ENCODE measurements at regions not wholly inside any gene's neighbourhood (a gene's known extent, or its start where the extent isn't known, plus 50 kb on each side); places are given as distances from the start of the nearest gene placed in this dataset.
"Not testable (repeated sequence)": the region's sequence is repeated elsewhere in the genome, so short reads cannot be mapped to it uniquely, and the experiment has no call there.

GRCh38 chr7:32228601-32229000 lies 158.4 kb upstream of the PDE1C start:
- no peak for DNase-seq (ENCODE audit: low read depth in 3 of 3, low spot score in 2 of 3)

DNA sequence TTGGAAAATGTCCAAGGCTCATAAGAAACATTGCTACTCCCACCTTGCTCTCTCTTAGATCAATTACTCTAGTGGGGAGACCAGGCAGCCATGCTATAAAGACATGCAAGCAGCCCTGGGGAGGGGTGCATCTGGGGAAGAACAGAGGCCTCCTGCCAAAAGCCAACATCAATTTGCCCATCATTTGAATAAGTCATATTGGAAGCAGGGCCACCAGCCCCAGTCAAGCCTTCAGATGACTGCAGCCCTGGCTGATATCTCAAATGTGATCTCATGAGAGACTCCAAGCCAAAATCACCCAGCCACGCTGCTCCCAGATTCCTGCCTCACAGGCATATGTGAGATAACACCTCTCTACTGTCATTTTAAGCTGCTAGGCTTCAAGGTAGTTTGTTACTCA lies 157.5 kb upstream of the PDE1C start:
- no peak for DNase-seq (ENCODE audit: low read depth in 3 of 3, low spot score in 2 of 3)

DNA sequence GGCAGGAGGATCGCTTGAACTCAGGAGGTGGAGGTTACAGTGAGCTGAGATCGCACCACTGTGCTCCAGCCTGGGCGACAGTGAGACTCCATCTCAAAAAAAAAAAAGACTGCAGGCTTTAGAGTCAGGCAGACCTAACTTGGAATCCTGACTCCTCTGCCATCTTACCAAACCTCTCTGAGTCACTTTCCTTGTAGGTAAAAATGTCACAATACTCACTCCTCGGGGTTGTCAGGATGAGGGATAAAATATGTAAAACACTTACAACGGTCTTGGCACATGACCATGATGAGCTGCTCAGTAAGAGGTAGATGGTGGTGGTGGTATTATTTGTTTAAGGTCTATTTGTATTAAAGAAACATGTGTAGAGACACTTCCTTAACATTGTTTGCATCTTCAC lies 154.1 kb upstream of the PDE1C start:
- no peak for DNase-seq (ENCODE audit: low read depth in 3 of 3, low spot score in 2 of 3)

DNA sequence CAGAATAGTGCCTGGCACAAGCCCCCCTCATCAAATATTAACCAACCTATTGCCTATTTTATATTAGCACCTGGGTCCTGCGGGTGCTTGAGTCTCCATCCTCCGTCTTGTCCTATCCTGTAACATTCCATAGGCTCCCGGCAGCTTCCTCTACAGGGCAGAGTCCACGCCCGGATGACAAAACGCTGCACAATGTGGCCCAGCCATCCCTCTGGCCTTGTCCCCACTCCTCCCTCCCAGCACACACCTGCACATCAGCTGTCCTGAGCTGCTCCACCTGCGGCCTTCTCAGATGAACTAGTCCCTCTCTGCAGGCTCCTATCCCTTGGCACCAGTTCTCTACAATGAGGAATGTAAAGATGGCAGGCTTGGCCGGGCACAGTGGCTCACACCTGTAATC lies 153.5 kb upstream of the PDE1C start:
- DNase-seq (ENCODE audit: low read depth in 3 of 3, low spot score in 2 of 3) = no peak

GRCh38 chr7:32223071-32223650 lies 153.0 kb upstream of the PDE1C start:
- DNase-seq (ENCODE audit: low read depth in 3 of 3, low spot score in 2 of 3) = no peak

GRCh38 chr7:32222251-32222900 lies 152.2 kb upstream of the PDE1C start:
- no peak for DNase-seq (ENCODE audit: low read depth in 3 of 3, low spot score in 2 of 3)

DNA sequence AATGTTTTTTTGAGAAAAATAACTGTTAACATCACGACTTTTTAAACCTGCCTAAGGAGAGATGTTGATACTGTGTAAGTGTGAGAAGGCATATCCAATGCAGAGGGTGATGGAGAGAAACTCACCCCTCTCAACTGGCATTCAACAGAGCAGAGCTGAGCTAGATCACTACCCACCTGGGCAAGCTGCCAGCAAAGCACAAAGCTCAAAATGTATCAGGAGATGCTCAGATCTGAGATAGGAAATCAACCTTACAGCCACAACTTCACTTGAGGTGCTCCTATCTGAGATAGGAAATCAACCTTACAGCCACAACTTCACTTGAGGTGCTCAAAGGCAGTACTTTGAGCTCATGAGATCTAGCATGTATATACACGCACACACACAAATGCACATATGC lies 151.5 kb upstream of the PDE1C start:
- no peak for DNase-seq (ENCODE audit: low read depth in 3 of 3, low spot score in 2 of 3)

DNA sequence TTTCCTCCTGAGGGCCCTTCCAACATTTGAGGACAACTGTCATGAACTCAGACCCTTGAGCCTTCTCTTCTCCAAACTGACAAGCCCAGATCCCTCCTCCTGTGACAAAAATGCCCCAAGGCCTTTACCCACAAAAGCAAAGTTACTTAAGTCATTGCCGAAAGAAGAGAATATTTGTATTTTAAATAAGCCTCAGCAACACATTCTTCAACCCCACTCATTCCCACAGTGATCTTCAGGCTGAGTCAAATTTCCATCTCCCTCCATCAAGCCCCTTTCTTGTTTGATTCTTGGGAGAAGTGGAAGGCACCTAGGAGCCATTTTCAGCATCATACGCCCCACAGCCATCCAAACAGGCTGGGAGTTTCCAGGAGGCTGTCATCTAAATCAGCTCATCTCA lies 150.8 kb upstream of the PDE1C start:
- no peak for DNase-seq (ENCODE audit: low read depth in 3 of 3, low spot score in 2 of 3)

GRCh38 chr7:32219831-32220230 lies 149.6 kb upstream of the PDE1C start:
- not testable (repeated sequence) for DNase-seq (ENCODE audit: low read depth in 3 of 3, low spot score in 2 of 3)

DNA sequence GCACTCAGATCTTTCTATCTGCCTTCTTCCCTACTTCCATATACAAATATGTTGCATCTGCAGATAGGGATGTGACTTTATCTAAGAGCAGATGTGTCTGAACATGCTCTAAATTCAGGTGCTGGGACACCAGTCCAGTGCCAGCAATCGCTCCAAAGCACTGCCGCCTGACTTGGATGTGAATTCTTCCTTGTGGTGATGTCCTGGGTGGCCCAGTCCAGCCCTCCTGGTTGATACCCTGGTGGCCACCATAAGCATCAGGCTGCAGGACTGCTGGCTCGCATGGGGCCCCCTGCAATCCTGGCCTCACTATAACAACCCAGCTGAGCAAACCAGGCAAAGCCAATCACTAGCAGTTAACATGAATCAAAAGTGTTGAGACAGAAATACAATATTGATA lies 149.2 kb upstream of the PDE1C start:
- DNase-seq (ENCODE audit: low read depth in 3 of 3, low spot score in 2 of 3) = no peak

DNA sequence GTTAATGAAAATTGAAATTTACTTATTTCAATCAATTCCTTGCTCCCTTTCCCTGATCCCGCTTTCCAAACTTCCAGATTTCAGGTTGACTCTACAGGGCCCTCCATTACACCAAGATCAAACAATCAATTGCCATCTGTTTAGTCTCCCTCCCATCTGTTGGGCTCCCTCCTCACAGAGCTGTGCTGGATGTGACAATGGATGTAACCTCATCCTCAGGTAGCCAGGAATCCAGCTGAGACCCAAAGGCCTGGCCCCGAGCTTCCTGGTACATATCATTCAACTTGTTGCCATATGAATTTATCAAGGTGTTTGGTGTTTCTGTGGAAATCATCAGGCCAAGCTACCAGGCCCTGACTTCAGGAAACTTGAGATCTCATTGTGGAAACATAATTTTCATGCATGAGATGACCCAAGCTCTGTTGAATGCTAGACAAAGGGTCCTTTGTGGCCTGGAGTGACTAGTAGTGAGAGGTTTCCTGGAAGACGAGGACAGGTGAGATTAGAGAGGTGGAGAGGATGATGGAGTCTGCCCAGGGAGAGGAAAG lies 148.6 kb upstream of the PDE1C start:
- DNase-seq (ENCODE audit: low read depth in 3 of 3, low spot score in 2 of 3) = no peak

DNA sequence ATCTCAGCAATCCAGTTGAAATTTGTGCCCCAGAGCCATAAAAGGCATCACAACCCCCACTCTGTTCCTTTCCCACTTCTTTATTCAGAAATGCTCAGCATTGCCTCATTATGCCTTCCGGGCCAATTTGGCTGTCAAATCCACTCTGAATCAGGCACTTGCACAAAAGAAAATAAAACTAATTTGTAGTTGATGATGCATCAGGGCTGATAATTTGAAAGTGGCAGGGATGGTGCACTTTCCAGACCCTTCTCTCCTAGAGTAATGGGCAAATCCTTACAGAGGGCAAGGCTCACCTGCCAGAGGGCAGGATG lies 147.9 kb upstream of the PDE1C start:
- no peak for DNase-seq (ENCODE audit: low read depth in 3 of 3, low spot score in 2 of 3)

DNA sequence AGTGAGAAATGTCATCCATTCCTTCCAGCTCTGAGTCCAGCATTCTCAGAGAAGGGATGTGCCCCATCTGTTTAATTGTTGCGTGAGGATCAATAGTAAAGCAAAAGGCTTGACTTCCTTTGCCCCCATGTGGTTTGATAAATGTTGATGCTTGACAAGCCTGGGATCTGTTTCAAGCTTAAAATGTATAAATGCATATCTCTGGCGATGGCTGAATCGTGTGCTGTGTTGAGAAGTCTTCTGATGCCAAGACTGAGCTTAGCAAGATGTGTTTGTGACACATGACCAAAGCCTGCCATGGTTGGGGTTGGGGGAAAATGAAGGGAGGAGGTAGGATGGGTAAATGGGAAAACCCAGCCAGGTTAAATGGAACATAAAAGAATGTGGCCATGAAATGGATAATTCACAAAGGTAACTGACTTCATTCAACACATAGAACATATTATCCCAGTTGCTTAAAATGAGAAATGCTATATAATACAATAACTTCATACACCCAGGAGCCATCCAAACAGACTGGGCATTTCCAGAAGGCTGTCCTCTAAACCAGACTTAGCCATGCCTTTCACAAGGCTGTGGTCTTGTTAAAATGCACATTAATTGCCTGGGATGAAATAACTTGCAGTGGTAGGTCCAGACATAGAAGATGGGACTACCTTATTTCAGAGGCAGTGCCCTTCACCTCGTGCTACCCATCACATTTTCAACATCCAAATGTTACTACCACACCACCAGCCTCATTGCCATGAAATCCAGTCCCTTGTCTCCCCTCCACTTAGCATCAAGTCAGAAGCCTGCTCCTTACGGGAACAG lies 147.3 kb upstream of the PDE1C start:
- no peak for DNase-seq (ENCODE audit: low read depth in 3 of 3, low spot score in 2 of 3)

DNA sequence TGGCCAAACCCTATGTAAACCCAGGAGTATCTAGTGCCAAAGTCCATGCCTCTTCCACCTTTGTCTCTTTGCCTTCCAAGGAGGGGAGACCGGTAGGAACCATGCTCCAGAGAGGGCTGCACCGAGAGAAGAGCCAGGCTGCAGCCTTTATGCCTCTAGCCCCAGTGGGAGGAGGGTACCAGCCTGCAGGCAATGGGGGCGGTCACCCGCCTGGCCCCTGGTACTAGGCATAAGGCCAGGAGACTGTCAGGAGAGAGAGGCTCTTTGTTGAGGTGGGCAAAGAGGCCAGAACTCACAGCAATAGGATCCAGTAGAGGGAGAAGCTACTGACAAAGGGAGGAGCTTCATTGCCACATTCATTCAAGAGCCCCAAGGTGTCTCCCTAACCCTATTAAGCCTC lies 146.6 kb upstream of the PDE1C start:
- DNase-seq (ENCODE audit: low read depth in 3 of 3, low spot score in 2 of 3) = no peak

DNA sequence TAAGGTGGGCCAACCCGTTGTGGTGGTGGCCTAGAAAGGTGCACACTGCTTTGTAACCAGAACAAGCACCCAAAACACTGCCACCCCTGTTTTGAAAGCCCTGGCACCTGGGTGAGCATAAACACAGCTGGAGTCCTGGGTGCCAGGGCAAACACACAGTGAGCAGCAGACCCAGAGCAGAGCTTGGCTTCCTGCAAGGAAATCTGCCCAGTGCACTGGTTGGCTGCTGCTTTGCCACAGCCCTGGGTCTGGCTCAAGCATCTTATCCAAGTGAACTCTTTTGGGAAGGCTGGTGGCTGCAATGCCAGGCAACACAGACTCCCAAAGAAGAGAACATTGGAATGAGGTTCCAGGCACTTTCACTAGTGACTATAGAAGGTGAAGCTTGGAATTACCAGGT lies 145.5 kb upstream of the PDE1C start:
- DNase-seq (ENCODE audit: low read depth in 3 of 3, low spot score in 2 of 3) = no peak

GRCh38 chr7:32214913-32215312 lies 144.7 kb upstream of the PDE1C start:
- DNase-seq (ENCODE audit: low read depth in 3 of 3, low spot score in 2 of 3) = no peak

DNA sequence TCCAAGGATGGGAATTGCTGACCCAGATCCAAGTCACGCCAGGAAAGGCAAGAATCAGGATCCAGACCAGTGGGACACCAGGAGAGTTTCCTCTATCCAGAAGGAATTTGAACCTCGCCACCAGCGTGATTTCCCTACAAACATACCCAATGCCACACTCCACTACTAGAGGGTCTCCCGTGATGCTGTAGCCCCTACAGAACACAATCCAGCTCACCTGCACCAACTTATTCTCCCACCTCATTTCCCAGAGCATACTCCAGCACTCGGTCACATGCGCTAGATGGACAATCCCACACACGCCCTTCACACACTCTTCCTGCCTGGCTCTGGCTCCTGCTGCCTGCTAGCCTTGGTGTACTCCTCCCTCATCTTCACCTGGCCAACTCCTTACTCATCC lies 142.1 kb upstream of the PDE1C start:
- DNase-seq (ENCODE audit: low read depth in 3 of 3, low spot score in 2 of 3) = no peak

DNA sequence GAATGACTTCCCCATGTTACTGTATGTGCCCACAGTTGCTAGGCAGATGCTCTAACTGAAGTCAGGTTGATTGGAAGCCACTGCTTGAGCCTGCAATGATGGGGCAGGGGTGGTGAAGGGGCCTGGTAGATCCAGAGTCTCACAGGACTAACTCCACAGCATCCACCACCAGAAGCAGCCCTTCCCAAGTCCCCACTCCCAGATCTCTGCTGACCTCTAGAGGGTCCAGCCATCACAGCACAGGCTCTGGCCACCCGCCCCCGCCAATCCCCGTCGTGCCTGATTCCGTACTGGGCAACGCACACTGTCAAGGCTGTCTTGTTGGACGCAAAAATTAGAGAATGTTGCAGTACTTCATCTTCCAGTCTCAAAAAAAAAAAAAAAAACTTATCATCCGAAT lies 136.8 kb upstream of the PDE1C start:
- DNase-seq (ENCODE audit: low read depth in 3 of 3, low spot score in 2 of 3) = no peak

- no peak for DNase-seq (ENCODE audit: low read depth in 3 of 3, low spot score in 2 of 3)
These were observed 136.3 kb upstream of the PDE1C start for GRCh38 chr7:32206488-32206887.

- DNase-seq (ENCODE audit: low read depth in 3 of 3, low spot score in 2 of 3) = not testable (repeated sequence)
These were observed 135.2 kb upstream of the PDE1C start for GRCh38 chr7:32205298-32205824.

- DNase-seq (ENCODE audit: low read depth in 3 of 3, low spot score in 2 of 3) = peak; percentile 39 to 47 (median 41)
These were observed 134.3 kb upstream of the PDE1C start for GRCh38 chr7:32204361-32205018.
